ENCODE measurements at regions not wholly inside any gene's neighbourhood (a gene's known extent, or its start where the extent isn't known, plus 50 kb on each side); places are given as distances from the start of the nearest gene placed in this dataset.

DNA sequence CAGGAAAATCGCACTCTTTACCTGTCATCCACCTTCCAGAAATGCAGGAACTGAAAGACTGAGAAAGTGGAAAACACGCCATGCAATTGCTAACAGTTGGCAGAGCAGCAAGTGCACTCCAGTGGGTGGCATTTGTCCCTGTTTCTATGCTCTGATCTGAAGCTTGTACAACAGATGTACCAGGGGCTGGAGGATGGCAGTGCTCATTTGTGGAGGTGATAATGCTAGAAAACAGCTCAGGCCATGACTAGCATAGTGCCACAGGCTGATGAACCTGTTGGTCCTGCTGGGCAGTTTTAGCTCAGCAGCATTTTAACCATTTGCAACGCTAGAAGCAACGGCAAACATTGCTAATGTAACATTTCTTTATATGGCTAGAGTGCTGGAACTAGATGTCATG lies 199.9 kb upstream of the NRP1 start:
- H3K36me3 ChIP-seq, result no peaks in the 10 kb centered on the region
- no peak for DNase-seq
- TF ChIP-seq CTCF (IDR thresholded peaks at IDR 0.05), result no peak
- no peak for TF ChIP-seq EP300 (IDR thresholded peaks at IDR 0.05; ENCODE audit: low read depth)
- no peak for TF ChIP-seq POLR2A (IDR thresholded peaks at IDR 0.05)
- TF ChIP-seq POLR2AphosphoS5 (IDR thresholded peaks at IDR 0.05), result no peak
- peaks cover 3% of the 10 kb centered on the region for H3K27me3 ChIP-seq
- WGBS, 2 donors (ENCODE audit: low coverage in 1 of 2), result 86 to 90% methylated on average over 3 to 4 of the region's 4 CpGs
- in situ Hi-C loops (cut with MboI; ENCODE audit: low pct_ligation_motif_present in 1 of 4, low pct_unique_long_range_greater_than_20kb in 1 of 4, low sequenced_read_pairs in 3 of 4) (no loop called here), intact Hi-C loops (cut with DNase I; ENCODE audit: low total_unique reads) (no loop called here)
- H3K9me3 ChIP-seq, result no peaks in the 10 kb centered on the region
- H3K4me1 ChIP-seq, result no peaks in the 10 kb centered on the region
- no peak overlapping the region for H3K4me3 ChIP-seq
- no peak overlapping the region for H3K27ac ChIP-seq

- no peak for DNase-seq
- no peak overlapping the region for H3K4me3 ChIP-seq
- TF ChIP-seq CTCF (IDR thresholded peaks at IDR 0.05) (no peak), POLR2AphosphoS5 (IDR thresholded peaks at IDR 0.05) (no peak), EP300 (IDR thresholded peaks at IDR 0.05; ENCODE audit: low read depth) (no peak), POLR2A (IDR thresholded peaks at IDR 0.05) (no peak)
- H3K4me1 ChIP-seq, result no peaks in the 10 kb centered on the region
- no peaks in the 10 kb centered on the region for H3K27me3 ChIP-seq
- no peaks in the 10 kb centered on the region for H3K9me3 ChIP-seq
- H3K36me3 ChIP-seq, result no peaks in the 10 kb centered on the region
- intact Hi-C loops (cut with DNase I; ENCODE audit: low total_unique reads) (no loop called here), in situ Hi-C loops (cut with MboI; ENCODE audit: low pct_ligation_motif_present in 1 of 4, low pct_unique_long_range_greater_than_20kb in 1 of 4, low sequenced_read_pairs in 3 of 4) (no loop called here)
- 83% methylated on average over 5 of the region's 5 CpGs; no CpG with 5 or more reads in 1 of the 2 donors for WGBS, 2 donors (ENCODE audit: low coverage in 1 of 2)
- H3K27ac ChIP-seq, result no peak overlapping the region
Measured at GRCh38 chr10:33533612-33534011, 199.1 kb upstream of the NRP1 start.

DNA sequence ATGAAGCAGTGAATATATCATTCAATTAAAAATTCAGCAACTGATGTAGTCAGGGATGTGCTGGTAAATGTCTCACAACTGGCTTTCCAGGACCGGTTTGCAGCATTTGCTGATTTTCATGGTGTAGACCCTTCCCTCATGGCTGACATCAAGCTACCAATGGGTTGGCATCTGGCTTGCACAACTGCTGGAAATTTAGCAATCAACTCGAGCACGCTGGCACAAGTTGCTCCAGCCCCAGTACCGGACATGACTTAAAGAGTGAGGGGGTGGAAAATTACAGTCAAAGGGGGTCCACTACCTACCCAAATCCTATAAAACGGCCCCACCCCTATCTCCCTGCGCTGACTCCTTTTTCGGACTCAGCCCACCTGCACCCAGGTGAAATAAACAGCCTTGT lies 198.4 kb upstream of the NRP1 start:
- Histone ChIP-seq H3K36me3 (no peaks in the 10 kb centered on the region), H3K9me3 (no peaks in the 10 kb centered on the region), H3K27ac (no peak overlapping the region), H3K27me3 (no peaks in the 10 kb centered on the region), H3K4me1 (no peaks in the 10 kb centered on the region), H3K4me3 (no peak overlapping the region)
- whole genome bisulfite sequencing, 2 donors (ENCODE audit: low coverage in 1 of 2), result 83 to 100% methylated on average over 3 to 7 of the region's 7 CpGs
- DNase-seq, result no peak
- TF ChIP-seq EP300 (IDR thresholded peaks at IDR 0.05; ENCODE audit: low read depth) (no peak), POLR2A (IDR thresholded peaks at IDR 0.05) (no peak), POLR2AphosphoS5 (IDR thresholded peaks at IDR 0.05) (no peak), CTCF (IDR thresholded peaks at IDR 0.05) (no peak)
- in situ Hi-C loops (cut with MboI; ENCODE audit: low pct_ligation_motif_present in 1 of 4, low pct_unique_long_range_greater_than_20kb in 1 of 4, low sequenced_read_pairs in 3 of 4), result no loop called here
- intact Hi-C loops (cut with DNase I; ENCODE audit: low total_unique reads), result no loop called here

GRCh38 chr10:33529234-33529633 lies 194.8 kb upstream of the NRP1 start:
- H3K27me3 ChIP-seq, result no peaks in the 10 kb centered on the region
- TF ChIP-seq EP300 (IDR thresholded peaks at IDR 0.05; ENCODE audit: low read depth) (no peak), CTCF (IDR thresholded peaks at IDR 0.05) (no peak), POLR2A (IDR thresholded peaks at IDR 0.05) (no peak), POLR2AphosphoS5 (IDR thresholded peaks at IDR 0.05) (no peak)
- no peak overlapping the region for H3K27ac ChIP-seq
- no peak overlapping the region for H3K4me3 ChIP-seq
- H3K9me3 ChIP-seq, result no peaks in the 10 kb centered on the region
- no peak for DNase-seq
- intact Hi-C loops (cut with DNase I; ENCODE audit: low total_unique reads) (no loop called here), in situ Hi-C loops (cut with MboI; ENCODE audit: low pct_ligation_motif_present in 1 of 4, low pct_unique_long_range_greater_than_20kb in 1 of 4, low sequenced_read_pairs in 3 of 4) (no loop called here)
- H3K4me1 ChIP-seq, result no peaks in the 10 kb centered on the region
- no peaks in the 10 kb centered on the region for H3K36me3 ChIP-seq
